GM12892 (cell line): ENCODE measurements at regions not wholly inside any gene's neighbourhood (a gene's known extent, or its start where the extent isn't known, plus 50 kb on each side); places are given as distances from the start of the nearest gene placed in this dataset.

Experiments
- POLR2A ChIP-seq: IDR thresholded peaks from 2 replicates; pipeline ENCODE4 v1.6.1; 2011; ENCODE audit warnings: low read depth, low read length, control low read depth
- POLR2AphosphoS5 ChIP-seq: IDR thresholded peaks from 2 replicates; pipeline ENCODE4 v1.6.1; 2011; ENCODE audit warnings: low read depth, low read length, control low read depth
- TAF1 ChIP-seq: IDR thresholded peaks from 2 replicates; pipeline ENCODE4 v1.6.1; 2011; ENCODE audit warnings: low read depth, mild to moderate bottlenecking, control low read depth, low read length, borderline replicate concordance

- TF ChIP-seq POLR2A (no peak), TAF1 (no peak), POLR2AphosphoS5 (no peak)
Observed at GRCh38 chr15:69979262-69979661, 118.5 kb downstream of the TLE3 start.
